Panc1 (cell line): ENCODE measurements at regions not wholly inside any gene's neighbourhood (a gene's known extent, or its start where the extent isn't known, plus 50 kb on each side); places are given as distances from the start of the nearest gene placed in this dataset.

ENCODE experiments used
- ATAC-seq: fragments of 200-7000 bp; cut with Tn5 transposase; 2 replicates; pipeline ENCODE4 v1.9.1; 2020; ENCODE audit warnings: mild to moderate bottlenecking, moderate library complexity
- BruUV-seq: library from RNA; stranded (reverse); fragments of 400-500 nt; replicated peaks from 2 replicates; lab custom pipeline; 2021; lab: Mats Ljungman, UMichigan
- CTCF ChIA-PET: fragments of 300-600 bp; sonication (Branson Sonifier 250); formaldehyde crosslinking; loops from one replicate; lab custom pipeline; 2022; ENCODE audit warnings: antibody characterized with exemption; lab: Charles Lee
- POLR2A ChIA-PET: fragments of 300-600 bp; sonication (Branson Sonifier 250); formaldehyde crosslinking; loops from one replicate; lab custom pipeline; 2022; ENCODE audit warnings: antibody characterized with exemption; lab: Charles Lee
- DNase-seq: peaks from one replicate; pipeline ENCODE4 v3.0.0-alpha.2; 2010; ENCODE audit warnings: low read depth, low spot score
- H3K27ac ChIP-seq: 2 replicates; pipeline ENCODE4 v1.5.1; 2011; ENCODE audit warnings: mild to moderate bottlenecking, low read length, inconsistent platforms
- H3K27me3 ChIP-seq: fragments of 200-500 bp; sonication (Bioruptor generic); 2 replicates; pipeline ENCODE4 v1.6.0; 2014; ENCODE audit warnings: low read length, inconsistent platforms; ENCODE audit not compliant: control insufficient read depth, insufficient read depth
- H3K36me3 ChIP-seq: fragments of 200-500 bp; sonication (Bioruptor generic); 2 replicates; pipeline ENCODE4 v1.5.1; 2014; ENCODE audit warnings: inconsistent platforms, mild to moderate bottlenecking, low read length, moderate library complexity; ENCODE audit not compliant: control insufficient read depth, insufficient read depth
- H3K4me1 ChIP-seq: 2 replicates; pipeline ENCODE4 v1.5.1; 2011; ENCODE audit warnings: inconsistent platforms, mild to moderate bottlenecking, low read length, moderate library complexity; ENCODE audit not compliant: control insufficient read depth, insufficient read depth
- H3K4me3 ChIP-seq, 2 experiments: 2 replicates each; pipeline ENCODE4 v1.5.1; 2011 to 2012; ENCODE audit warnings: low read depth in 2 of 2, low read length in 2 of 2, mild to moderate bottlenecking in 2 of 2, inconsistent platforms in 1 of 2, moderate library complexity in 1 of 2
- H3K9me3 ChIP-seq: fragments of 200-500 bp; sonication (Bioruptor generic); 2 replicates; pipeline ENCODE4 v1.5.1; 2014; ENCODE audit warnings: low read depth, mild to moderate bottlenecking, inconsistent platforms, low read length, moderate library complexity; ENCODE audit not compliant: control insufficient read depth, insufficient read depth
- POLR2AphosphoS5 ChIP-seq: IDR thresholded peaks from 2 replicates; pipeline ENCODE4 v1.6.1; 2012; ENCODE audit warnings: mild to moderate bottlenecking, low read depth, low read length, moderate library complexity
- SIN3A ChIP-seq: IDR thresholded peaks from 2 replicates; pipeline ENCODE4 v1.6.1; 2012; ENCODE audit warnings: low read depth, mild to moderate bottlenecking, low read length, moderate library complexity, borderline replicate concordance; ENCODE audit not compliant: insufficient read depth
- TCF7L2 ChIP-seq: IDR thresholded peaks from 2 replicates; pipeline ENCODE4 v1.6.1; 2011; ENCODE audit warnings: mild to moderate bottlenecking, low read depth, low read length, inconsistent platforms
- in situ Hi-C: cut with HindIII; loops from 2 replicates; pipeline ENCODE4 v1.10.0; 2016; ENCODE audit warnings: low sequenced_read_pairs, low pct_unique_long_range_greater_than_20kb
- intact Hi-C: fragments of 100-400 bp; cut with micrococcal nuclease; formaldehyde crosslinking; loops from one replicate; pipeline ENCODE4 v1.10.0; 2022; ENCODE audit not compliant: unreplicated experiment
- TF ChIP-seq, protein P1 (sequence below): fragments of 450-650 bp; IDR thresholded peaks from 2 replicates; pipeline ENCODE4 v1.5.1; 2017; ENCODE audit warnings: mild to moderate bottlenecking
- TF ChIP-seq, protein P2 (sequence below), 2 experiments: IDR thresholded peaks; 2 replicates each; pipeline ENCODE4 v1.6.1; 2011 to 2012; ENCODE audit warnings: low read depth in 2 of 2, control low read depth in 1 of 2, low read length in 1 of 2, mild to moderate bottlenecking in 1 of 2, moderate library complexity in 1 of 2; ENCODE audit not compliant: insufficient read depth in 1 of 2

DNA sequence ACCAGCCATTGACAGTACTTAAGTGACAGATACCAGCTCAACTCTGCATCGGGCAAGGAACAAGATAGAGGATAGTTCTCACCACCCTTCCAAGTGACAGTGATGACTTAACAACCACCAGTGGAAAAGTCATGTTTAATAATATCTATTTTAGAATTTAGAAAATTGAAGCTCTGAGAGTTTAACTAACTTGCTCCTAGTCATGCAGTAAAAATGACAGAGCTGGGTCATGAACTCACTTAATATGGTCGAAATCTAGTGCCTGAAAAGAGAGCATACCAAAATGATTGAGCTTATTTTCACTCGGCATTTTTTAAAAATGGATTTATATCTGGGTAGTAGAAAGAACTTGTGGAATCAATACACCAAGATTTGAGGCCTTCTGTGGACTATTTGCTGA lies 367.8 kb upstream of the IGFBP3 start:
- ChIA-PET CTCF (interaction anchor here (0.7 kb wide), 1 partner anchor 371 kb away, joined by 6 read pairs; no protein-coding TSS in a partner anchor), POLR2A (interaction anchor here (0.7 kb wide), 1 partner anchor 59 kb away, joined by 10 read pairs; no protein-coding TSS in a partner anchor)
- intact Hi-C loops: no loop called here

DNA sequence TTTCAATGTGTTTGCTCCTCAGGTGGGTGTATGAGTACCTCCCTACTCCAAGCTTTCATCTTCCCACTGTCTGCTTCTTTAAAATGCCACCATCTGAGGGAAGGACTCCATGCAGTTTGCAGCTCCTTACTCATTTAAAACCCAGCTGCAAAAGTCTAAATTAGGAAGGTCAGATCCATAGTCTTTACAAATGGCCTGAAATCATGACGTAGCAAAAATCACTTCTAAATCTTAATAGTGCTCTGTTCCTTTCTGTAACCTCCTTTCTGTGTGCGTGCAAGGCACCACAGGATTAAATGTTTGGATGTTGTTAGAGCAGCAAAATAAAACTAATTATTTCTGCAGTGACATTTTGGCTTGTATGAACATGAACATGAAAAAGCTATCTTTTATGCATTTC lies 366.9 kb upstream of the IGFBP3 start:
- Histone ChIP-seq H3K27ac (no peak overlapping the region), H3K9me3 (no peaks in the 10 kb centered on the region), H3K27me3 (no peaks in the 10 kb centered on the region), H3K4me1 (no peaks in the 10 kb centered on the region), H3K36me3 (no peaks in the 10 kb centered on the region), H3K4me3 (no peak overlapping the region)
- intact Hi-C loops (no loop called here), in situ Hi-C loops (no loop called here)
- CTCF ChIA-PET: no interaction called here
- no TSS peak for BruUV-seq
- DNase-seq: no peak
- POLR2A ChIA-PET: no interaction called here
- TF ChIP-seq TCF7L2 (no peak), POLR2AphosphoS5 (no peak)
- TF ChIP-seq, protein P1, sequence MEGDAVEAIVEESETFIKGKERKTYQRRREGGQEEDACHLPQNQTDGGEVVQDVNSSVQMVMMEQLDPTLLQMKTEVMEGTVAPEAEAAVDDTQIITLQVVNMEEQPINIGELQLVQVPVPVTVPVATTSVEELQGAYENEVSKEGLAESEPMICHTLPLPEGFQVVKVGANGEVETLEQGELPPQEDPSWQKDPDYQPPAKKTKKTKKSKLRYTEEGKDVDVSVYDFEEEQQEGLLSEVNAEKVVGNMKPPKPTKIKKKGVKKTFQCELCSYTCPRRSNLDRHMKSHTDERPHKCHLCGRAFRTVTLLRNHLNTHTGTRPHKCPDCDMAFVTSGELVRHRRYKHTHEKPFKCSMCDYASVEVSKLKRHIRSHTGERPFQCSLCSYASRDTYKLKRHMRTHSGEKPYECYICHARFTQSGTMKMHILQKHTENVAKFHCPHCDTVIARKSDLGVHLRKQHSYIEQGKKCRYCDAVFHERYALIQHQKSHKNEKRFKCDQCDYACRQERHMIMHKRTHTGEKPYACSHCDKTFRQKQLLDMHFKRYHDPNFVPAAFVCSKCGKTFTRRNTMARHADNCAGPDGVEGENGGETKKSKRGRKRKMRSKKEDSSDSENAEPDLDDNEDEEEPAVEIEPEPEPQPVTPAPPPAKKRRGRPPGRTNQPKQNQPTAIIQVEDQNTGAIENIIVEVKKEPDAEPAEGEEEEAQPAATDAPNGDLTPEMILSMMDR: no peak
- ATAC-seq: no peak

More for the DNA sequence above, 367.8 kb upstream of the IGFBP3 start:
- DNase-seq (no peak), ATAC-seq (no peak)
- TF ChIP-seq POLR2AphosphoS5 (no peak), TCF7L2 (no peak), SIN3A (no peak)
- TF ChIP-seq, protein P1: no peak
- TF ChIP-seq, protein P2, sequence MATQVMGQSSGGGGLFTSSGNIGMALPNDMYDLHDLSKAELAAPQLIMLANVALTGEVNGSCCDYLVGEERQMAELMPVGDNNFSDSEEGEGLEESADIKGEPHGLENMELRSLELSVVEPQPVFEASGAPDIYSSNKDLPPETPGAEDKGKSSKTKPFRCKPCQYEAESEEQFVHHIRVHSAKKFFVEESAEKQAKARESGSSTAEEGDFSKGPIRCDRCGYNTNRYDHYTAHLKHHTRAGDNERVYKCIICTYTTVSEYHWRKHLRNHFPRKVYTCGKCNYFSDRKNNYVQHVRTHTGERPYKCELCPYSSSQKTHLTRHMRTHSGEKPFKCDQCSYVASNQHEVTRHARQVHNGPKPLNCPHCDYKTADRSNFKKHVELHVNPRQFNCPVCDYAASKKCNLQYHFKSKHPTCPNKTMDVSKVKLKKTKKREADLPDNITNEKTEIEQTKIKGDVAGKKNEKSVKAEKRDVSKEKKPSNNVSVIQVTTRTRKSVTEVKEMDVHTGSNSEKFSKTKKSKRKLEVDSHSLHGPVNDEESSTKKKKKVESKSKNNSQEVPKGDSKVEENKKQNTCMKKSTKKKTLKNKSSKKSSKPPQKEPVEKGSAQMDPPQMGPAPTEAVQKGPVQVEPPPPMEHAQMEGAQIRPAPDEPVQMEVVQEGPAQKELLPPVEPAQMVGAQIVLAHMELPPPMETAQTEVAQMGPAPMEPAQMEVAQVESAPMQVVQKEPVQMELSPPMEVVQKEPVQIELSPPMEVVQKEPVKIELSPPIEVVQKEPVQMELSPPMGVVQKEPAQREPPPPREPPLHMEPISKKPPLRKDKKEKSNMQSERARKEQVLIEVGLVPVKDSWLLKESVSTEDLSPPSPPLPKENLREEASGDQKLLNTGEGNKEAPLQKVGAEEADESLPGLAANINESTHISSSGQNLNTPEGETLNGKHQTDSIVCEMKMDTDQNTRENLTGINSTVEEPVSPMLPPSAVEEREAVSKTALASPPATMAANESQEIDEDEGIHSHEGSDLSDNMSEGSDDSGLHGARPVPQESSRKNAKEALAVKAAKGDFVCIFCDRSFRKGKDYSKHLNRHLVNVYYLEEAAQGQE (IDR thresholded peaks at IDR 0.05; ENCODE audit: insufficient read depth in 1 of 2, low read depth in 2 of 2, low read length in 1 of 2): no peak
- BruUV-seq: no TSS peak
- no peaks in the 10 kb centered on the region for H3K27me3 ChIP-seq
- in situ Hi-C loops: no loop called here
- no peaks in the 10 kb centered on the region for H3K9me3 ChIP-seq
- no peak overlapping the region for H3K4me3 ChIP-seq
- no peaks in the 10 kb centered on the region for H3K36me3 ChIP-seq
- H3K27ac ChIP-seq: no peak overlapping the region
- H3K4me1 ChIP-seq: no peaks in the 10 kb centered on the region
